DOHH2 (cell line): ENCODE measurements at regions not wholly inside any gene's neighbourhood (a gene's known extent, or its start where the extent isn't known, plus 50 kb on each side); places are given as distances from the start of the nearest gene placed in this dataset.

Experiments
- H3F3A ChIP-seq: fragments of 200-600 bp; sonication (generic), shearing (Covaris generic); 2 replicates; pipeline ENCODE4 v1.6.0; 2016; ENCODE audit warnings: antibody characterized with exemption, mild to moderate bottlenecking; ENCODE audit not compliant: control insufficient read depth, insufficient read depth
- H3K27ac ChIP-seq: fragments of 200-600 bp; sonication (generic); 2 replicates; pipeline ENCODE4 v1.5.1; 2014; ENCODE audit warnings: low read depth, mild to moderate bottlenecking, low read length, moderate library complexity
- H3K27me3 ChIP-seq: fragments of 200-600 bp; sonication (generic); 2 replicates; pipeline ENCODE4 v1.6.1; 2014; ENCODE audit warnings: mild to moderate bottlenecking, low read length, mixed read lengths; ENCODE audit not compliant: control insufficient read depth
- H3K36me3 ChIP-seq: fragments of 200-600 bp; sonication (generic); 2 replicates; pipeline ENCODE4 v1.6.1; 2014; ENCODE audit warnings: mild to moderate bottlenecking, low read length, moderate library complexity, mixed read lengths; ENCODE audit not compliant: control insufficient read depth
- H3K4me1 ChIP-seq: fragments of 200-600 bp; sonication (generic); 2 replicates; pipeline ENCODE4 v1.6.1; 2014; ENCODE audit warnings: mild to moderate bottlenecking, low read length, mixed read lengths; ENCODE audit not compliant: control insufficient read depth
- H3K4me2 ChIP-seq: fragments of 200-600 bp; sonication (generic); 2 replicates; pipeline ENCODE4 v1.6.0; 2014; ENCODE audit warnings: mild to moderate bottlenecking, low read length, moderate library complexity
- H3K4me3 ChIP-seq: fragments of 200-600 bp; sonication (generic); 2 replicates; pipeline ENCODE4 v1.5.1; 2014; ENCODE audit warnings: mild to moderate bottlenecking, low read length, mixed read lengths
- H3K79me2 ChIP-seq: fragments of 200-600 bp; sonication (generic); 2 replicates; pipeline ENCODE4 v1.6.1; 2014; ENCODE audit warnings: mild to moderate bottlenecking, low read length, mixed read lengths; ENCODE audit not compliant: control insufficient read depth
- H3K9me2 ChIP-seq: fragments of 200-600 bp; sonication (generic); replicated peaks from 2 replicates; pipeline ENCODE4 v1.6.1; 2014; ENCODE audit warnings: mild to moderate bottlenecking, low read length, mixed read lengths; ENCODE audit not compliant: control insufficient read depth
- H3K9me3 ChIP-seq: fragments of 200-600 bp; sonication (generic); 2 replicates; pipeline ENCODE4 v1.6.1; 2014; ENCODE audit warnings: antibody characterized with exemption, low read length, mixed read lengths; ENCODE audit not compliant: control insufficient read depth, insufficient read depth
- H4K20me1 ChIP-seq: fragments of 200-600 bp; sonication (generic); 2 replicates; pipeline ENCODE4 v1.6.0; 2014; ENCODE audit warnings: low read depth, mild to moderate bottlenecking, antibody characterized with exemption, low read length, moderate library complexity; ENCODE audit not compliant: control insufficient read depth, insufficient read depth
- EZH2phosphoT487 ChIP-seq: fragments of 200-600 bp; sonication (generic); IDR thresholded peaks from 2 replicates; pipeline ENCODE4 v1.6.1; 2017; ENCODE audit warnings: borderline replicate concordance, mild to moderate bottlenecking, antibody characterized with exemption, low read length, moderate library complexity, mixed read lengths
- TF ChIP-seq, protein P1 (sequence below): fragments of 200-600 bp; sonication (generic); IDR thresholded peaks from one replicate; pipeline ENCODE4 v1.5.1; 2014; ENCODE audit warnings: antibody characterized with exemption, mild to moderate bottlenecking, low read depth, low read length; ENCODE audit not compliant: poor library complexity, severe bottlenecking

- H3K9me2 ChIP-seq: no peaks in the 10 kb centered on the region
- H4K20me1 ChIP-seq: no peaks in the 10 kb centered on the region
- no peak overlapping the region for H3K4me2 ChIP-seq
- no peak overlapping the region for H3K27ac ChIP-seq
- H3K9me3 ChIP-seq: no peaks in the 10 kb centered on the region
- H3K36me3 ChIP-seq: no peaks in the 10 kb centered on the region
- TF ChIP-seq EZH2phosphoT487: no peak
- TF ChIP-seq, protein P1, sequence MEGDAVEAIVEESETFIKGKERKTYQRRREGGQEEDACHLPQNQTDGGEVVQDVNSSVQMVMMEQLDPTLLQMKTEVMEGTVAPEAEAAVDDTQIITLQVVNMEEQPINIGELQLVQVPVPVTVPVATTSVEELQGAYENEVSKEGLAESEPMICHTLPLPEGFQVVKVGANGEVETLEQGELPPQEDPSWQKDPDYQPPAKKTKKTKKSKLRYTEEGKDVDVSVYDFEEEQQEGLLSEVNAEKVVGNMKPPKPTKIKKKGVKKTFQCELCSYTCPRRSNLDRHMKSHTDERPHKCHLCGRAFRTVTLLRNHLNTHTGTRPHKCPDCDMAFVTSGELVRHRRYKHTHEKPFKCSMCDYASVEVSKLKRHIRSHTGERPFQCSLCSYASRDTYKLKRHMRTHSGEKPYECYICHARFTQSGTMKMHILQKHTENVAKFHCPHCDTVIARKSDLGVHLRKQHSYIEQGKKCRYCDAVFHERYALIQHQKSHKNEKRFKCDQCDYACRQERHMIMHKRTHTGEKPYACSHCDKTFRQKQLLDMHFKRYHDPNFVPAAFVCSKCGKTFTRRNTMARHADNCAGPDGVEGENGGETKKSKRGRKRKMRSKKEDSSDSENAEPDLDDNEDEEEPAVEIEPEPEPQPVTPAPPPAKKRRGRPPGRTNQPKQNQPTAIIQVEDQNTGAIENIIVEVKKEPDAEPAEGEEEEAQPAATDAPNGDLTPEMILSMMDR: no peak
- H3K4me3 ChIP-seq: no peak overlapping the region
- no peaks in the 10 kb centered on the region for H3K79me2 ChIP-seq
- no peaks in the 10 kb centered on the region for H3F3A ChIP-seq
- no peaks in the 10 kb centered on the region for H3K27me3 ChIP-seq
- no peaks in the 10 kb centered on the region for H3K4me1 ChIP-seq
These were observed 841.5 kb upstream of the FLRT2 start for GRCh38 chr14:84688297-84689025.

- Histone ChIP-seq H3K36me3 (no peaks in the 10 kb centered on the region), H3K27ac (no peak overlapping the region), H3K9me2 (no peaks in the 10 kb centered on the region), H3F3A (no peaks in the 10 kb centered on the region), H3K27me3 (no peaks in the 10 kb centered on the region), H4K20me1 (no peaks in the 10 kb centered on the region), H3K9me3 (no peaks in the 10 kb centered on the region), H3K79me2 (no peaks in the 10 kb centered on the region), H3K4me3 (no peak overlapping the region), H3K4me2 (no peak overlapping the region), H3K4me1 (no peaks in the 10 kb centered on the region)
- TF ChIP-seq, protein P1: no peak
- no peak for TF ChIP-seq EZH2phosphoT487
These were observed 835.8 kb upstream of the FLRT2 start for GRCh38 chr14:84694161-84694560.

GRCh38 chr14:84704601-84705000 lies 825.3 kb upstream of the FLRT2 start:
- H3F3A ChIP-seq: no peaks in the 10 kb centered on the region
- TF ChIP-seq, protein P1: no peak
- no peak for TF ChIP-seq EZH2phosphoT487
- H3K27me3 ChIP-seq: no peaks in the 10 kb centered on the region
- no peaks in the 10 kb centered on the region for H3K36me3 ChIP-seq
- no peak overlapping the region for H3K4me3 ChIP-seq
- H3K4me1 ChIP-seq: no peaks in the 10 kb centered on the region
- H3K4me2 ChIP-seq: no peak overlapping the region
- H3K9me3 ChIP-seq: no peaks in the 10 kb centered on the region
- no peaks in the 10 kb centered on the region for H4K20me1 ChIP-seq
- no peaks in the 10 kb centered on the region for H3K79me2 ChIP-seq
- no peak overlapping the region for H3K27ac ChIP-seq
- no peaks in the 10 kb centered on the region for H3K9me2 ChIP-seq
